Astrocyte (in vitro differentiated cells and primary cell): ENCODE measurements at regions not wholly inside any gene's neighbourhood (a gene's known extent, or its start where the extent isn't known, plus 50 kb on each side); places are given as distances from the start of the nearest gene placed in this dataset.

Experiments
- EZH2 ChIP-seq: IDR thresholded peaks from 2 replicates; pipeline ENCODE4 v1.6.1; 2012; ENCODE audit warnings: mild to moderate bottlenecking, low read length, inconsistent platforms; ENCODE audit not compliant: insufficient read depth
- TF ChIP-seq, protein P1 (sequence below): IDR thresholded peaks from 2 replicates; pipeline ENCODE4 v1.5.1; 2011; ENCODE audit warnings: low read depth, mild to moderate bottlenecking, inconsistent platforms, low read length, moderate library complexity; ENCODE audit not compliant: insufficient read depth

DNA sequence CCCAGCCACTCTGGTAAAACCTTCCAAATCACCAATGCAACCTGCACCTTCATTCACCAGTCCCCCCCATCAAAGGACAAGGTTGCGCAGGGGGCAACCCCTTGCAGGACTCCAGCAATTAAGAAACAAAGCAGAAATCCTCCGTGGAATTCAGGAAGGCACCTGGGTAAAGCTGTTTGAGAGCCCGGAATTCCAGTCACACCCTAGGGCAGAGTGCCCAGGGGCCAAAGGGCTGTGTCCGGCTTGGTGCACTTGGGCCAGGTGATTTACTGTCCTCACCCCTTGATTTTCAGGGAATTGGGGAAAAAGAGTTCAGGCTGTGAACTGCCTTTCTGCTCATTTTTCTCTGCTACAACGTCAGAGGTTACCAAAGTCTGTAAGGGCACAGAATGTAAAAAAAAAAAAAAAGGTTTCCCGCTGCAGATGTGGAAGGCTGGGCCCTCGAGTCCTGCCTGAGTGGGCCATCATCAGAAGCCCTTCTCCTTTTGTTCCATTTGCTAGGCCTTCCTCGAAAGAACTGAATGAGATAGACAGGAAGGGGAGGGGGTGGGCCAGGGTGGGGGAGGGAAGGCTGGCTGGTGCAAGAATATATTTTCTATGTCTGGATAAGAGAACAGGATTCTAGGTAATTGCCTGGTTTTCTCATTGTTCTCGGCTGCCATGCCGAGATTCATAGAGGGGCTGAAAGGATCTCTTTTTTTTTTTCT lies 266.5 kb upstream of the PSMD7 start:
- TF ChIP-seq, protein P1, sequence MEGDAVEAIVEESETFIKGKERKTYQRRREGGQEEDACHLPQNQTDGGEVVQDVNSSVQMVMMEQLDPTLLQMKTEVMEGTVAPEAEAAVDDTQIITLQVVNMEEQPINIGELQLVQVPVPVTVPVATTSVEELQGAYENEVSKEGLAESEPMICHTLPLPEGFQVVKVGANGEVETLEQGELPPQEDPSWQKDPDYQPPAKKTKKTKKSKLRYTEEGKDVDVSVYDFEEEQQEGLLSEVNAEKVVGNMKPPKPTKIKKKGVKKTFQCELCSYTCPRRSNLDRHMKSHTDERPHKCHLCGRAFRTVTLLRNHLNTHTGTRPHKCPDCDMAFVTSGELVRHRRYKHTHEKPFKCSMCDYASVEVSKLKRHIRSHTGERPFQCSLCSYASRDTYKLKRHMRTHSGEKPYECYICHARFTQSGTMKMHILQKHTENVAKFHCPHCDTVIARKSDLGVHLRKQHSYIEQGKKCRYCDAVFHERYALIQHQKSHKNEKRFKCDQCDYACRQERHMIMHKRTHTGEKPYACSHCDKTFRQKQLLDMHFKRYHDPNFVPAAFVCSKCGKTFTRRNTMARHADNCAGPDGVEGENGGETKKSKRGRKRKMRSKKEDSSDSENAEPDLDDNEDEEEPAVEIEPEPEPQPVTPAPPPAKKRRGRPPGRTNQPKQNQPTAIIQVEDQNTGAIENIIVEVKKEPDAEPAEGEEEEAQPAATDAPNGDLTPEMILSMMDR: no peak
- no peak for TF ChIP-seq EZH2
